ENCODE measurements at regions not wholly inside any gene's neighbourhood (a gene's known extent, or its start where the extent isn't known, plus 50 kb on each side); places are given as distances from the start of the nearest gene placed in this dataset.

GRCh38 chr13:68834375-68834774, 1273.3 kb upstream of the ATXN8OS start:
- POLR2A ChIA-PET (ENCODE audit: partially characterized antibody) = interaction anchor here (0.6 kb wide), 1 partner anchor 231 kb away, joined by 3 read pairs; no protein-coding TSS in a partner anchor
- no peak overlapping the region for H4K5ac ChIP-seq (ENCODE audit: insufficient read length, low read depth, low read length)
- H3K27me3 ChIP-seq (replicated peaks in 1 of 4; ENCODE audit: control insufficient read depth in 3 of 4, extremely low read depth in 1 of 4, insufficient read depth in 3 of 4, low read length in 3 of 4) = no peaks in the 10 kb centered on the region
- no peak overlapping the region for H3K9ac ChIP-seq (replicated peaks in 1 of 4; ENCODE audit: extremely low read depth in 1 of 4, low read depth in 3 of 4, low read length in 3 of 4)
- H3K56ac ChIP-seq (replicated peaks; ENCODE audit: insufficient read length, low read depth, low read length) = no peak overlapping the region
- no peak overlapping the region for H2BK120ac ChIP-seq (replicated peaks; ENCODE audit: low read depth, low read length)
- no peaks in the 10 kb centered on the region for H3K36me3 ChIP-seq (ENCODE audit: control insufficient read depth in 2 of 4, insufficient read depth in 4 of 4, low read length in 3 of 4)
- CTCF ChIA-PET (ENCODE audit: partially characterized antibody) = interaction anchor here (1.8 kb wide), 1 partner anchor 24 kb away, joined by 6 read pairs; no protein-coding TSS in a partner anchor
- H4K91ac ChIP-seq (replicated peaks; ENCODE audit: insufficient read length, low read length) = no peak overlapping the region
- no peak overlapping the region for H3K18ac ChIP-seq (ENCODE audit: extremely low read depth, low read length)
- H3K27ac ChIP-seq (ENCODE audit: low read depth, low read length) = no peak overlapping the region
- no peaks in the 10 kb centered on the region; a peak in 1 of 7 replicates for H3K4me1 ChIP-seq (replicated peaks in 1 of 4; ENCODE audit: control insufficient read depth in 3 of 4, insufficient read depth in 4 of 4, low read length in 3 of 4)
- H3K4me2 ChIP-seq (ENCODE audit: insufficient read depth in 1 of 2, low read depth in 2 of 2, low read length in 2 of 2) = no peak overlapping the region
- no peak overlapping the region for H2AFZ ChIP-seq (ENCODE audit: low read length)
- H3K14ac ChIP-seq (ENCODE audit: insufficient read length) = no peak overlapping the region
- no peaks in the 10 kb centered on the region for H3K23me2 ChIP-seq (ENCODE audit: low read depth, low read length)
- H2BK20ac ChIP-seq (ENCODE audit: low read length) = no peak overlapping the region
- no peak overlapping the region for H3K4me3 ChIP-seq (ENCODE audit: extremely low read depth in 1 of 4, insufficient read depth in 2 of 4, low read depth in 3 of 4, low read length in 4 of 4)
- no peaks in the 10 kb centered on the region for H3K79me1 ChIP-seq (ENCODE audit: low read depth, low read length)
- no peaks in the 10 kb centered on the region for H3K79me2 ChIP-seq (ENCODE audit: control insufficient read depth in 1 of 2, insufficient read depth in 2 of 2, low read length in 2 of 2)
- H3K9me3 ChIP-seq (ENCODE audit: insufficient read depth in 2 of 2, low read depth in 1 of 2, low read length in 1 of 2) = 0 out of 4 replicates have a peak, but pooled peaks cover 0 to under 1% of the 10 kb centered on the region in 2 experiments
- no peak overlapping the region for H4K8ac ChIP-seq (ENCODE audit: extremely low read depth, insufficient read depth, low read length)
- no peak overlapping the region for H2BK5ac ChIP-seq (ENCODE audit: low read depth, low read length)
- H3K23ac ChIP-seq (ENCODE audit: insufficient read length) = no peak overlapping the region
- FAIRE-seq = no peak
- no peak overlapping the region for H2BK12ac ChIP-seq (ENCODE audit: low read depth, low read length)
- no peak for DNase-seq (ENCODE audit: low read depth in 1 of 2, low spot score in 2 of 2)
- no peak overlapping the region for H2AK5ac ChIP-seq (ENCODE audit: low read depth, low read length)
- H3K4ac ChIP-seq (replicated peaks; ENCODE audit: insufficient read length, low read depth, low read length) = no peak overlapping the region
- no peak overlapping the region for H2BK15ac ChIP-seq (ENCODE audit: low read length)
- H4K20me1 ChIP-seq (replicated peaks in 1 of 2; ENCODE audit: control insufficient read depth in 1 of 2, insufficient read depth in 2 of 2, low read length in 2 of 2) = no peaks in the 10 kb centered on the region
- no peak for TF ChIP-seq BACH1 (IDR thresholded peaks at IDR 0.05; ENCODE audit: low read length)
- TF ChIP-seq TAF7 (optimal IDR thresholded peaks at IDR 0.05; ENCODE audit: borderline replicate concordance, low read depth, low read length) = no peak
- no peak for TF ChIP-seq CEBPB (IDR thresholded peaks at IDR 0.05; ENCODE audit: low read depth, low read length)
- no peak for TF ChIP-seq RFX5 (IDR thresholded peaks at IDR 0.05; ENCODE audit: borderline replicate concordance, low read depth, low read length)
- TF ChIP-seq ZNF274 (IDR thresholded peaks at IDR 0.05; ENCODE audit: borderline replicate concordance, extremely low read depth, low read length) = no peak
- no peak for TF ChIP-seq POU5F1 (IDR thresholded peaks at IDR 0.05; ENCODE audit: low read depth, low read length)
- TF ChIP-seq CBX8 (IDR thresholded peaks at IDR 0.05; ENCODE audit: borderline replicate concordance, low read depth, low read length) = no peak
- no peak for TF ChIP-seq POLR2A (IDR thresholded peaks at IDR 0.05; ENCODE audit: control extremely low read depth in 1 of 2, low read depth in 2 of 2, low read length in 2 of 2)
- TF ChIP-seq TEAD4 (IDR thresholded peaks at IDR 0.05; ENCODE audit: low read depth, low read length) = no peak
- TF ChIP-seq TCF12 (IDR thresholded peaks at IDR 0.05; ENCODE audit: low read depth, low read length) = no peak
- TF ChIP-seq EZH2 (IDR thresholded peaks at IDR 0.05; ENCODE audit: low read depth, low read length, severe bottlenecking) = no peak
- no peak for TF ChIP-seq NANOG (IDR thresholded peaks at IDR 0.05; ENCODE audit: insufficient read depth, low read depth, low read length, poor library complexity, severe bottlenecking)
- TF ChIP-seq HDAC2 (IDR thresholded peaks at IDR 0.05; ENCODE audit: borderline replicate concordance in 1 of 2, low read depth in 2 of 2, low read length in 2 of 2) = no peak
- TF ChIP-seq SUZ12 (IDR thresholded peaks at IDR 0.05; ENCODE audit: low read length) = no peak
- no peak for TF ChIP-seq YY1 (IDR thresholded peaks at IDR 0.05; ENCODE audit: low read depth, low read length)
- TF ChIP-seq HDAC6 (IDR thresholded peaks at IDR 0.05; ENCODE audit: low read depth, low read length) = no peak

All from H1 (cell line).